Transverse colon (tissue), 4 donors: ENCODE measurements at regions not wholly inside any gene's neighbourhood (a gene's known extent, or its start where the extent isn't known, plus 50 kb on each side); places are given as distances from the start of the nearest gene placed in this dataset.

Source experiments
- DNase-seq: peaks from one replicate; pipeline ENCODE4 v3.0.0-alpha.2; 2019
- H3K27ac ChIP-seq, 4 donors: fragments of 200-600 bp; sonication (generic); 2 replicates each; pipeline ENCODE4 v1.5.1; 2016 to 2018; ENCODE audit warnings: inconsistent platforms in 4 of 4
- H3K27me3 ChIP-seq: fragments of 200-600 bp; sonication (generic); 2 replicates; pipeline ENCODE4 v1.5.1; 2017; ENCODE audit warnings: inconsistent platforms
- H3K36me3 ChIP-seq, 4 donors: fragments of 200-600 bp; sonication (generic); 2 replicates each; pipeline ENCODE4 v1.5.1; 2017 to 2019; ENCODE audit warnings: inconsistent platforms in 4 of 4
- H3K4me1 ChIP-seq, 4 donors: fragments of 200-600 bp; sonication (generic); 2 replicates each; pipeline ENCODE4 v1.5.1; 2017 to 2020; ENCODE audit warnings: inconsistent platforms in 4 of 4
- H3K4me3 ChIP-seq, 4 donors: fragments of 200-600 bp; sonication (generic); 1 replicate in 1 of 4; 2 replicates in 3 of 4; pipeline versions ENCODE4 v1.5.1 to v1.6.1; 2017 to 2019; ENCODE audit warnings: inconsistent platforms in 4 of 4
- H3K9me3 ChIP-seq, 2 donors: fragments of 200-600 bp; sonication (generic); 2 replicates each; pipeline ENCODE4 v1.5.1; 2017 to 2019; ENCODE audit warnings: inconsistent platforms in 2 of 2
- CTCF ChIP-seq, 5 experiments: fragments of 200-600 bp in 3 of 5; fragments of 450-650 bp in 2 of 5; sonication (generic) in 3 of 5; IDR thresholded peaks; 1 replicate in 2 of 5; 2 replicates in 3 of 5; pipeline ENCODE4 v1.5.1; 2016 to 2017; ENCODE audit warnings: antibody characterized with exemption in 5 of 5, inconsistent platforms in 3 of 5, mild to moderate bottlenecking in 2 of 5, moderate library complexity in 1 of 5
- EP300 ChIP-seq: sonication (generic); formaldehyde crosslinking; IDR thresholded peaks from one replicate; pipeline ENCODE4 v1.6.1; 2017; ENCODE audit warnings: antibody characterized with exemption, low read depth
- POLR2A ChIP-seq: fragments of 450-650 bp; IDR thresholded peaks from one replicate; pipeline ENCODE4 v1.6.1; 2016; ENCODE audit warnings: antibody characterized with exemption, mild to moderate bottlenecking, moderate library complexity
- POLR2AphosphoS5 ChIP-seq, 3 donors: sonication (generic); formaldehyde crosslinking; IDR thresholded peaks; one replicate each; pipeline ENCODE4 v1.6.1; 2016; ENCODE audit warnings: antibody characterized with exemption in 3 of 3
- WGBS, 2 donors: methylation state at CpG; one replicate each; pipeline ENCODE4 v1.1.5; 2018; ENCODE audit warnings: low coverage in 1 of 2; 5-methylcytosine and 5-hydroxymethylcytosine counted together
- in situ Hi-C, 4 donors: fragments of 200-750 bp; cut with MboI; loops; one replicate each; pipeline versions ENCODE4 v1.15.0 to v1.15.1; 2017; ENCODE audit warnings: low sequenced_read_pairs in 3 of 4, low pct_ligation_motif_present in 1 of 4, low pct_unique_long_range_greater_than_20kb in 1 of 4
- intact Hi-C: fragments of 100-400 bp; cut with DNase I; formaldehyde crosslinking; loops from one replicate; pipeline ENCODE4 v1.15.1; 2023; ENCODE audit warnings: low total_unique reads

- no peaks in the 10 kb centered on the region for H3K27me3 ChIP-seq
- H3K27ac ChIP-seq = no peak overlapping the region
- no peaks in the 10 kb centered on the region for H3K4me1 ChIP-seq
- in situ Hi-C loops (no loop called here), intact Hi-C loops (no loop called here)
- 55 to 70% methylated on average over 8 to 11 of the region's 11 CpGs for WGBS, 2 donors
- no peaks in the 10 kb centered on the region for H3K36me3 ChIP-seq
- no peak for DNase-seq
- no peak overlapping the region for H3K4me3 ChIP-seq
- H3K9me3 ChIP-seq = no peaks in the 10 kb centered on the region
- TF ChIP-seq CTCF (IDR thresholded peaks at IDR 0.05) = no peak
- no peak for TF ChIP-seq EP300
- TF ChIP-seq POLR2A = no peak
- TF ChIP-seq POLR2AphosphoS5 (IDR thresholded peaks at IDR 0.05) = no peak
Observed at GRCh38 chr5:158126442-158127405, 267.8 kb upstream of the CLINT1 start.

GRCh38 chr5:158124606-158125316, 265.8 kb upstream of the CLINT1 start:
- H3K4me3 ChIP-seq = no peak overlapping the region
- H3K36me3 ChIP-seq = no peaks in the 10 kb centered on the region
- no peak for TF ChIP-seq POLR2AphosphoS5 (IDR thresholded peaks at IDR 0.05)
- no peak for TF ChIP-seq POLR2A
- no peak for TF ChIP-seq CTCF (IDR thresholded peaks at IDR 0.05)
- no peak for TF ChIP-seq EP300
- H3K27ac ChIP-seq = no peak overlapping the region
- in situ Hi-C loops = no loop called here
- no peak for DNase-seq
- 88 to 89% methylated on average over 3 of the region's 3 CpGs for WGBS, 2 donors
- H3K4me1 ChIP-seq = no peaks in the 10 kb centered on the region
- no peaks in the 10 kb centered on the region for H3K9me3 ChIP-seq
- intact Hi-C loops = no loop called here
- H3K27me3 ChIP-seq = no peaks in the 10 kb centered on the region

GRCh38 chr5:158123595-158123994, 264.6 kb upstream of the CLINT1 start:
- H3K9me3 ChIP-seq = no peaks in the 10 kb centered on the region
- 88 to 90% methylated on average over 3 of the region's 3 CpGs for WGBS, 2 donors
- no peak overlapping the region for H3K27ac ChIP-seq
- intact Hi-C loops (no loop called here), in situ Hi-C loops (no loop called here)
- H3K4me3 ChIP-seq = no peak overlapping the region
- no peaks in the 10 kb centered on the region for H3K27me3 ChIP-seq
- H3K4me1 ChIP-seq = no peaks in the 10 kb centered on the region
- no peak for TF ChIP-seq EP300
- TF ChIP-seq POLR2AphosphoS5 (IDR thresholded peaks at IDR 0.05) = no peak
- no peak for TF ChIP-seq CTCF (IDR thresholded peaks at IDR 0.05)
- no peak for TF ChIP-seq POLR2A
- no peak for DNase-seq
- no peaks in the 10 kb centered on the region for H3K36me3 ChIP-seq

- 79 to 82% methylated on average over 1 of the region's 1 CpG for WGBS, 2 donors
- intact Hi-C loops = no loop called here
- Histone ChIP-seq H3K36me3 (no peaks in the 10 kb centered on the region), H3K4me1 (no peaks in the 10 kb centered on the region), H3K27ac (no peak overlapping the region), H3K4me3 (no peak overlapping the region), H3K27me3 (no peaks in the 10 kb centered on the region), H3K9me3 (no peaks in the 10 kb centered on the region)
- in situ Hi-C loops = no loop called here
- DNase-seq = no peak
- TF ChIP-seq CTCF (IDR thresholded peaks at IDR 0.05) (no peak), EP300 (no peak), POLR2AphosphoS5 (IDR thresholded peaks at IDR 0.05) (no peak), POLR2A (no peak)
Observed at GRCh38 chr5:158121678-158122077, 262.7 kb upstream of the CLINT1 start.
